ENCODE measurements at regions not wholly inside any gene's neighbourhood (a gene's known extent, or its start where the extent isn't known, plus 50 kb on each side); places are given as distances from the start of the nearest gene placed in this dataset.

- H3K36me3 ChIP-seq (ENCODE audit: insufficient read depth, low read length), result no peaks in the 10 kb centered on the region
- DNase-seq, result no peak
- H3K79me2 ChIP-seq (ENCODE audit: insufficient read depth, low read length), result no peaks in the 10 kb centered on the region
- peak; percentile 82 for ATAC-seq (ENCODE audit: insufficient read depth, low read depth)
- H3K9me3 ChIP-seq (ENCODE audit: insufficient read depth, low read length, severe bottlenecking), result no peaks in the 10 kb centered on the region
- H3K27ac ChIP-seq (ENCODE audit: low read length), result no peak overlapping the region
- no peak overlapping the region for H3K4me3 ChIP-seq (ENCODE audit: low read depth in 1 of 2, low read length in 2 of 2)
- H3K27me3 ChIP-seq (ENCODE audit: insufficient read depth, low read length, poor library complexity), result peaks cover 3% of the 10 kb centered on the region
- no peak overlapping the region for H3K9ac ChIP-seq (ENCODE audit: low read depth, low read length)
- no peaks in the 10 kb centered on the region for H3K4me1 ChIP-seq (ENCODE audit: insufficient read depth, low read length)
- TF ChIP-seq CTCF (IDR thresholded peaks at IDR 0.05; ENCODE audit: borderline replicate concordance, extremely low read depth, low read length, poor library complexity, severe bottlenecking), result peak; percentile 92
- no peak for TF ChIP-seq EZH2 (IDR thresholded peaks at IDR 0.05; ENCODE audit: borderline replicate concordance, low read depth, low read length, severe bottlenecking)
- H4K20me1 ChIP-seq (ENCODE audit: insufficient read depth, low read length), result no peaks in the 10 kb centered on the region
- H2AFZ ChIP-seq (ENCODE audit: low read depth, low read length), result no peak overlapping the region
- no peak overlapping the region for H3K4me2 ChIP-seq (ENCODE audit: insufficient read depth, low read length)
Observed at GRCh38 chr3:39000008-39000450, 51.7 kb downstream of the SCN11A start.

- no peaks in the 10 kb centered on the region for H3K4me1 ChIP-seq (ENCODE audit: insufficient read depth, low read length)
- ATAC-seq (ENCODE audit: insufficient read depth, low read depth) (no peak), DNase-seq (no peak)
- no peaks in the 10 kb centered on the region for H3K36me3 ChIP-seq (ENCODE audit: insufficient read depth, low read length)
- TF ChIP-seq EZH2 (IDR thresholded peaks at IDR 0.05; ENCODE audit: borderline replicate concordance, low read depth, low read length, severe bottlenecking) (no peak), CTCF (IDR thresholded peaks at IDR 0.05; ENCODE audit: borderline replicate concordance, extremely low read depth, low read length, poor library complexity, severe bottlenecking) (no peak)
- no peak overlapping the region for H3K4me2 ChIP-seq (ENCODE audit: insufficient read depth, low read length)
- H3K27ac ChIP-seq (ENCODE audit: low read length), result no peak overlapping the region
- H3K27me3 ChIP-seq (ENCODE audit: insufficient read depth, low read length, poor library complexity), result peaks cover 5% of the 10 kb centered on the region
- no peaks in the 10 kb centered on the region for H3K79me2 ChIP-seq (ENCODE audit: insufficient read depth, low read length)
- H3K4me3 ChIP-seq (ENCODE audit: low read depth in 1 of 2, low read length in 2 of 2), result no peak overlapping the region
- H3K9ac ChIP-seq (ENCODE audit: low read depth, low read length), result no peak overlapping the region
- H3K9me3 ChIP-seq (ENCODE audit: insufficient read depth, low read length, severe bottlenecking), result no peaks in the 10 kb centered on the region
- no peaks in the 10 kb centered on the region for H4K20me1 ChIP-seq (ENCODE audit: insufficient read depth, low read length)
- no peak overlapping the region for H2AFZ ChIP-seq (ENCODE audit: low read depth, low read length)
Observed at GRCh38 chr3:38998086-38998485, 53.7 kb downstream of the SCN11A start.

GRCh38 chr3:38996193-38996592 is 55.6 kb downstream of the SCN11A start:
- no peak overlapping the region for H3K9ac ChIP-seq (ENCODE audit: low read depth, low read length)
- H3K79me2 ChIP-seq (ENCODE audit: insufficient read depth, low read length), result no peaks in the 10 kb centered on the region
- no peaks in the 10 kb centered on the region for H3K36me3 ChIP-seq (ENCODE audit: insufficient read depth, low read length)
- H4K20me1 ChIP-seq (ENCODE audit: insufficient read depth, low read length), result no peaks in the 10 kb centered on the region
- H3K9me3 ChIP-seq (ENCODE audit: insufficient read depth, low read length, severe bottlenecking), result no peaks in the 10 kb centered on the region
- H2AFZ ChIP-seq (ENCODE audit: low read depth, low read length), result no peak overlapping the region
- no peak overlapping the region for H3K4me2 ChIP-seq (ENCODE audit: insufficient read depth, low read length)
- TF ChIP-seq CTCF (IDR thresholded peaks at IDR 0.05; ENCODE audit: borderline replicate concordance, extremely low read depth, low read length, poor library complexity, severe bottlenecking) (no peak), EZH2 (IDR thresholded peaks at IDR 0.05; ENCODE audit: borderline replicate concordance, low read depth, low read length, severe bottlenecking) (no peak)
- H3K27me3 ChIP-seq (ENCODE audit: insufficient read depth, low read length, poor library complexity), result peaks cover 8% of the 10 kb centered on the region
- ATAC-seq (ENCODE audit: insufficient read depth, low read depth), result no peak
- no peak overlapping the region for H3K4me3 ChIP-seq (ENCODE audit: low read depth in 1 of 2, low read length in 2 of 2)
- no peak overlapping the region for H3K27ac ChIP-seq (ENCODE audit: low read length)
- H3K4me1 ChIP-seq (ENCODE audit: insufficient read depth, low read length), result no peaks in the 10 kb centered on the region
- DNase-seq, result no peak

- ATAC-seq (ENCODE audit: insufficient read depth, low read depth), result no peak
- Histone ChIP-seq H3K36me3 (ENCODE audit: insufficient read depth, low read length) (no peaks in the 10 kb centered on the region), H2AFZ (ENCODE audit: low read depth, low read length) (no peak overlapping the region), H3K4me2 (ENCODE audit: insufficient read depth, low read length) (no peak overlapping the region), H3K79me2 (ENCODE audit: insufficient read depth, low read length) (no peaks in the 10 kb centered on the region), H3K27ac (ENCODE audit: low read length) (no peak overlapping the region), H3K27me3 (ENCODE audit: insufficient read depth, low read length, poor library complexity) (peaks cover 17% of the 10 kb centered on the region), H3K4me1 (ENCODE audit: insufficient read depth, low read length) (no peaks in the 10 kb centered on the region), H3K4me3 (ENCODE audit: low read depth in 1 of 2, low read length in 2 of 2) (no peak overlapping the region), H3K9ac (ENCODE audit: low read depth, low read length) (no peak overlapping the region), H4K20me1 (ENCODE audit: insufficient read depth, low read length) (no peaks in the 10 kb centered on the region), H3K9me3 (ENCODE audit: insufficient read depth, low read length, severe bottlenecking) (no peaks in the 10 kb centered on the region)
- no peak for TF ChIP-seq EZH2 (IDR thresholded peaks at IDR 0.05; ENCODE audit: borderline replicate concordance, low read depth, low read length, severe bottlenecking)
- no peak for TF ChIP-seq CTCF (IDR thresholded peaks at IDR 0.05; ENCODE audit: borderline replicate concordance, extremely low read depth, low read length, poor library complexity, severe bottlenecking)
- no peak for DNase-seq
Observed at GRCh38 chr3:38994251-38994650, 57.5 kb downstream of the SCN11A start.

All from DND-41 (cell line).